ENCODE measurements at regions not wholly inside any gene's neighbourhood (a gene's known extent, or its start where the extent isn't known, plus 50 kb on each side); places are given as distances from the start of the nearest gene placed in this dataset.

- Mint-ChIP-seq H3K9me3 (no peaks in the 10 kb centered on the region), H3K27ac (no peak overlapping the region), H3K36me3 (no peaks in the 10 kb centered on the region)
- no peak for ATAC-seq
- DNase-seq (ENCODE audit: low spot score in 2 of 2), result no peak
Measured at GRCh38 chr1:87165177-87165576, 163.5 kb upstream of the LMO4 start.

- ATAC-seq, result no peak
- Mint-ChIP-seq H3K36me3 (no peaks in the 10 kb centered on the region), H3K9me3 (no peaks in the 10 kb centered on the region), H3K27ac (no peak overlapping the region)
- DNase-seq (ENCODE audit: low spot score in 2 of 2), result no peak
Measured at GRCh38 chr1:87167157-87167789, 161.4 kb upstream of the LMO4 start.

- no peak for ATAC-seq
Measured at GRCh38 chr1:87167848-87168525, 160.7 kb upstream of the LMO4 start.

GRCh38 chr1:87169263-87169910, 159.3 kb upstream of the LMO4 start:
- H3K27ac Mint-ChIP-seq, result no peak overlapping the region
- H3K9me3 Mint-ChIP-seq, result no peaks in the 10 kb centered on the region
- no peaks in the 10 kb centered on the region for H3K36me3 Mint-ChIP-seq
- DNase-seq (ENCODE audit: low spot score in 2 of 2) (no peak), ATAC-seq (no peak)

More at GRCh38 chr1:87167848-87168525, 160.7 kb upstream of the LMO4 start:
- no peak for DNase-seq (ENCODE audit: low spot score in 2 of 2)
- H3K27ac Mint-ChIP-seq, result no peak overlapping the region
- no peaks in the 10 kb centered on the region for H3K9me3 Mint-ChIP-seq
- H3K36me3 Mint-ChIP-seq, result no peaks in the 10 kb centered on the region

GRCh38 chr1:87170157-87170556, 158.5 kb upstream of the LMO4 start:
- DNase-seq (ENCODE audit: low spot score in 2 of 2) (no peak), ATAC-seq (no peak)
- H3K36me3 Mint-ChIP-seq, result no peaks in the 10 kb centered on the region
- no peak overlapping the region for H3K27ac Mint-ChIP-seq
- no peaks in the 10 kb centered on the region for H3K9me3 Mint-ChIP-seq

GRCh38 chr1:87170931-87171598, 157.6 kb upstream of the LMO4 start:
- Mint-ChIP-seq H3K36me3 (no peaks in the 10 kb centered on the region), H3K9me3 (no peaks in the 10 kb centered on the region), H3K27ac (no peak overlapping the region)
- no peak for DNase-seq (ENCODE audit: low spot score in 2 of 2)
- no peak for ATAC-seq

- no peaks in the 10 kb centered on the region for H3K36me3 Mint-ChIP-seq
Measured at GRCh38 chr1:87173231-87173630, 155.4 kb upstream of the LMO4 start.

GRCh38 chr1:87174724-87175245, 153.9 kb upstream of the LMO4 start:
- DNase-seq (ENCODE audit: low spot score in 2 of 2) (no peak), ATAC-seq (no peak)
- H3K36me3 Mint-ChIP-seq, result no peaks in the 10 kb centered on the region
- H3K9me3 Mint-ChIP-seq, result no peaks in the 10 kb centered on the region
- no peak overlapping the region for H3K27ac Mint-ChIP-seq

More at GRCh38 chr1:87173231-87173630, 155.4 kb upstream of the LMO4 start:
- H3K9me3 Mint-ChIP-seq, result no peaks in the 10 kb centered on the region
- DNase-seq (ENCODE audit: low spot score in 2 of 2), result no peak
- H3K27ac Mint-ChIP-seq, result no peak overlapping the region
- no peak for ATAC-seq

- DNase-seq (ENCODE audit: low spot score in 2 of 2) (no peak), ATAC-seq (no peak)
- no peaks in the 10 kb centered on the region for H3K36me3 Mint-ChIP-seq
- H3K9me3 Mint-ChIP-seq, result no peaks in the 10 kb centered on the region
- H3K27ac Mint-ChIP-seq, result no peak overlapping the region
Measured at GRCh38 chr1:87176087-87176486, 152.6 kb upstream of the LMO4 start.

GRCh38 chr1:87176514-87176913, 152.2 kb upstream of the LMO4 start:
- Mint-ChIP-seq H3K9me3 (no peaks in the 10 kb centered on the region), H3K36me3 (no peaks in the 10 kb centered on the region), H3K27ac (no peak overlapping the region)
- no peak for ATAC-seq
- DNase-seq (ENCODE audit: low spot score in 2 of 2), result no peak

- H3K9me3 Mint-ChIP-seq, result no peaks in the 10 kb centered on the region
- ATAC-seq, result no peak
- no peak for DNase-seq (ENCODE audit: low spot score in 2 of 2)
- H3K27ac Mint-ChIP-seq, result no peak overlapping the region
- H3K36me3 Mint-ChIP-seq, result no peaks in the 10 kb centered on the region
Measured at GRCh38 chr1:87178441-87178840, 150.2 kb upstream of the LMO4 start.

- DNase-seq (ENCODE audit: low spot score in 2 of 2) (no peak), ATAC-seq (no peak)
- Mint-ChIP-seq H3K36me3 (no peaks in the 10 kb centered on the region), H3K9me3 (no peaks in the 10 kb centered on the region), H3K27ac (no peak overlapping the region)
Measured at GRCh38 chr1:87179076-87179810, 149.4 kb upstream of the LMO4 start.

- DNase-seq (ENCODE audit: low spot score in 2 of 2) (no peak), ATAC-seq (no peak)
- no peak overlapping the region for H3K27ac Mint-ChIP-seq
- H3K36me3 Mint-ChIP-seq, result no peaks in the 10 kb centered on the region
- H3K9me3 Mint-ChIP-seq, result no peaks in the 10 kb centered on the region
Measured at GRCh38 chr1:87179851-87180519, 148.7 kb upstream of the LMO4 start.

- Mint-ChIP-seq H3K9me3 (no peaks in the 10 kb centered on the region), H3K36me3 (no peaks in the 10 kb centered on the region), H3K27ac (no peak overlapping the region)
- no peak for ATAC-seq
- DNase-seq (ENCODE audit: low spot score in 2 of 2), result no peak
Measured at GRCh38 chr1:87180682-87181081, 148.0 kb upstream of the LMO4 start.

GRCh38 chr1:87182611-87183010, 146.1 kb upstream of the LMO4 start:
- H3K36me3 Mint-ChIP-seq, result no peaks in the 10 kb centered on the region
- no peaks in the 10 kb centered on the region for H3K9me3 Mint-ChIP-seq
- DNase-seq (ENCODE audit: low spot score in 2 of 2) (no peak), ATAC-seq (no peak)
- no peak overlapping the region for H3K27ac Mint-ChIP-seq

- no peaks in the 10 kb centered on the region for H3K36me3 Mint-ChIP-seq
- no peaks in the 10 kb centered on the region for H3K9me3 Mint-ChIP-seq
- DNase-seq (ENCODE audit: low spot score in 2 of 2), result no peak
- no peak for ATAC-seq
- no peak overlapping the region for H3K27ac Mint-ChIP-seq
Measured at GRCh38 chr1:87185077-87185476, 143.6 kb upstream of the LMO4 start.
